Neuronal stem cell (in vitro differentiated cells): ENCODE measurements at regions not wholly inside any gene's neighbourhood (a gene's known extent, or its start where the extent isn't known, plus 50 kb on each side); places are given as distances from the start of the nearest gene placed in this dataset.

ENCODE experiments used
- DNase-seq: peaks from one replicate; pipeline ENCODE4 v3.0.0-alpha.2; 2013; ENCODE audit warnings: low spot score
- H2AFZ ChIP-seq: one replicate; pipeline ENCODE4 v1.6.1; 2013; ENCODE audit warnings: mild to moderate bottlenecking, low read length, inconsistent platforms
- H2AK5ac ChIP-seq: 2 replicates; pipeline ENCODE4 v1.6.1; 2013; ENCODE audit warnings: low read depth, mild to moderate bottlenecking, inconsistent platforms, low read length, moderate library complexity, mixed read lengths
- H2BK120ac ChIP-seq: 2 replicates; pipeline ENCODE4 v1.6.1; 2013; ENCODE audit warnings: low read depth, mild to moderate bottlenecking, inconsistent platforms, low read length, moderate library complexity, mixed read lengths
- H2BK12ac ChIP-seq: one replicate; pipeline ENCODE4 v1.6.1; 2013; ENCODE audit warnings: low read length, inconsistent platforms
- H2BK15ac ChIP-seq: 2 replicates; pipeline ENCODE4 v1.6.1; 2013; ENCODE audit warnings: mild to moderate bottlenecking, low read length, inconsistent platforms, mixed read lengths
- H2BK5ac ChIP-seq: one replicate; pipeline ENCODE4 v1.6.1; 2013; ENCODE audit warnings: inconsistent platforms, mild to moderate bottlenecking, low read length, moderate library complexity
- H3K14ac ChIP-seq: one replicate; pipeline ENCODE4 v1.6.1; 2013; ENCODE audit warnings: low read length, inconsistent platforms
- H3K18ac ChIP-seq: 2 replicates; pipeline ENCODE4 v1.6.1; 2013; ENCODE audit warnings: low read length, inconsistent platforms
- H3K23ac ChIP-seq: 2 replicates; pipeline ENCODE4 v1.6.1; 2013; ENCODE audit warnings: low read depth, mild to moderate bottlenecking, mixed read lengths, low read length, inconsistent platforms; ENCODE audit not compliant: poor library complexity
- H3K27ac ChIP-seq: replicated peaks from 3 replicates; pipeline ENCODE4 v1.5.1; 2013; ENCODE audit warnings: low read length, inconsistent platforms
- H3K27me3 ChIP-seq, 3 experiments: 2 replicates each; pipeline ENCODE4 v1.6.1; 2013; ENCODE audit warnings: low read length in 3 of 3, mild to moderate bottlenecking in 2 of 3, inconsistent platforms in 1 of 3, low read depth in 1 of 3, mixed read lengths in 1 of 3, moderate library complexity in 1 of 3; ENCODE audit not compliant: control insufficient read depth in 3 of 3, insufficient read depth in 3 of 3
- H3K36me3 ChIP-seq, 2 donors: replicated peaks in 1 of 2; 2 replicates each; pipeline ENCODE4 v1.6.1; 2013; ENCODE audit warnings: low read length in 2 of 2; ENCODE audit not compliant: control insufficient read depth in 2 of 2, insufficient read depth in 2 of 2
- H3K4ac ChIP-seq: 2 replicates; pipeline ENCODE4 v1.6.1; 2013; ENCODE audit warnings: inconsistent platforms, mild to moderate bottlenecking, low read length, moderate library complexity
- H3K4me1 ChIP-seq, 2 donors: 1 replicate in 1 of 2; 2 replicates in 1 of 2; pipeline ENCODE4 v1.6.1; 2013; ENCODE audit warnings: low read length in 2 of 2, low read depth in 1 of 2; ENCODE audit not compliant: control insufficient read depth in 2 of 2, insufficient read depth in 1 of 2
- H3K4me2 ChIP-seq: one replicate; pipeline ENCODE4 v1.6.1; 2013; ENCODE audit warnings: mild to moderate bottlenecking, low read length, inconsistent platforms; ENCODE audit not compliant: insufficient read depth, poor library complexity, severe bottlenecking
- H3K4me3 ChIP-seq, 2 donors: 2 replicates each; pipeline ENCODE4 v1.5.1; 2013; ENCODE audit warnings: low read length in 2 of 2, mild to moderate bottlenecking in 2 of 2, inconsistent platforms in 1 of 2, moderate library complexity in 1 of 2
- H3K79me1 ChIP-seq: one replicate; pipeline ENCODE4 v1.6.1; 2013; ENCODE audit warnings: low read depth, mild to moderate bottlenecking, inconsistent platforms, low read length, moderate library complexity
- H3K9ac ChIP-seq: one replicate; pipeline ENCODE4 v1.6.1; 2013; ENCODE audit warnings: mild to moderate bottlenecking, low read depth, low read length, inconsistent platforms; ENCODE audit not compliant: poor library complexity
- H3K9me3 ChIP-seq, 2 donors: replicated peaks in 1 of 2; 2 replicates each; pipeline versions ENCODE3 to v1.6.1; 2013; ENCODE audit warnings: low read length in 2 of 2, mild to moderate bottlenecking in 2 of 2, inconsistent platforms in 1 of 2, low read depth in 1 of 2, mixed read lengths in 1 of 2, moderate library complexity in 1 of 2; ENCODE audit not compliant: control insufficient read depth in 2 of 2, insufficient read depth in 1 of 2
- H4K8ac ChIP-seq: one replicate; pipeline ENCODE4 v1.6.1; 2013; ENCODE audit warnings: low read depth, mild to moderate bottlenecking, inconsistent platforms, low read length, moderate library complexity
- H4K91ac ChIP-seq: one replicate; pipeline ENCODE4 v1.6.1; 2013; ENCODE audit warnings: low read length, low read depth, mild to moderate bottlenecking, inconsistent platforms; ENCODE audit not compliant: poor library complexity
- WGBS, 2 donors: extraction: QIAGEN DNeasy Blood & Tissue Kit; methylation state at CpG; one replicate each; pipeline ENCODE4 v1.1.7; 2013; ENCODE audit warnings: missing lambda C conversion rate in 2 of 2, mixed read lengths in 1 of 2; ENCODE audit not compliant: insufficient read length in 2 of 2, insufficient replicate concordance in 1 of 2; ENCODE audit errors: extremely low coverage in 2 of 2; 5-methylcytosine and 5-hydroxymethylcytosine counted together

DNA sequence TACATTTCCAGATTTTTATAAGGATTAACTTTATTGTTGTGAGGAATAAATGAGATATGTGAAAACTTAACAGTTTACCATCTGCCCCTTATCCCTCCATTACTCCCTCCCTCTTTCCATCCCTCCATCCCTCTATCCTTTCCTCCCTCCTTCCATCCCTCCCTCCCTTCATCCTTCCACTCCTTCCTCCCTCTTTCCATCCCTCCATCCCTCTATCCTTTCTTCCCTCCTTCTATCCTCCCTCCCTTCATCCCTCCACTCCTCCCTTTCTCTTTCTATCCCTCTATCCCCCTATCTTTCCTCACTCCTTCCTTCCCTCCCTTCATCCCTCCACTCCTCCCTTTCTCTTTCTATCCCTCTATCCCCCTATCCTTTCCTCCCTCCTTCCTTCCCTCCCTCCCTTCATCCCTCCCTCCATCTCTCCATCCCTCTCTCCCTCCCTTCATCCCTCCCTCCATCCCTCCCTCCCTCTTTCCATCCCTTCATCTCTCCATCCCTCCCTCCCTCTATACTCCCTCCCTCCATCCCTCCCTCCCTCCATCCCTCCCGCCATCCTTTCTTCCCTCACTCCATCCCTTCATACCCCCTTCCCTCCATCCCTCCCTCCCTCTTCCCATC lies 181.8 kb upstream of the PLXNC1 start:
- Histone ChIP-seq H3K4ac (no peak overlapping the region), H3K27me3 (no peaks in the 10 kb centered on the region), H3K36me3 (no peaks in the 10 kb centered on the region), H2BK120ac (no peak overlapping the region), H3K23ac (no peak overlapping the region), H3K9me3 (no peaks in the 10 kb centered on the region), H2BK15ac (no peak overlapping the region), H2BK5ac (no peak overlapping the region), H4K91ac (no peak overlapping the region), H2AFZ (no peak overlapping the region), H2BK12ac (no peak overlapping the region), H3K79me1 (no peaks in the 10 kb centered on the region), H3K14ac (no peak overlapping the region), H3K27ac (no peak overlapping the region), H3K4me1 (no peaks in the 10 kb centered on the region), H3K4me2 (no peak overlapping the region), H2AK5ac (no peak overlapping the region), H3K9ac (no peak overlapping the region), H3K18ac (no peak overlapping the region), H4K8ac (no peak overlapping the region), H3K4me3 (no peak overlapping the region)
- no peak for DNase-seq
- 100% methylated on average over 1 of the region's 1 CpG; no CpG with 5 or more reads in 1 of the 2 donors for WGBS, 2 donors

DNA sequence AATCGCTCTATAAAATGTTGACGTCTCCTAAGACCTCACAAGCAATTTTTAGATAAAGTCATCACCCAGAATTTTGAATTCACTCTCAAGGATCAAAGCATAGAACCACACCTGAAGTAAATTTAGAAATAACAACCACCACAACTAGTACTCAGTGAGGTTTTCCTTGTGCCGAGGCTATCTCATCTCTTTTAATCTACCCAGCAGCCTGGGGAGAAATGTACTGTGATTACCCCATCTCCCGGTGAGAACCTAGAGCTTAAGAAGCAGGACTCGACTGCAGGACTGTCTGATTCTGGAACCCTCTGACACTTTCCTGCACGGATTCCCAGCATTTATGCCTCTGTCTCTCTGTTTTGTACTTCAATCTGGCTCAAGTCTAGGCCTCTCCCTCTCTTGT lies 180.9 kb upstream of the PLXNC1 start:
- no peak for DNase-seq
- Histone ChIP-seq H3K18ac (no peak overlapping the region), H3K4ac (no peak overlapping the region), H2BK5ac (no peak overlapping the region), H3K9ac (no peak overlapping the region), H3K23ac (no peak overlapping the region), H2BK120ac (no peak overlapping the region), H2BK12ac (no peak overlapping the region), H3K4me2 (no peak overlapping the region), H2BK15ac (no peak overlapping the region), H4K91ac (no peak overlapping the region), H3K27me3 (no peaks in the 10 kb centered on the region), H2AK5ac (no peak overlapping the region), H3K4me3 (no peak overlapping the region), H3K27ac (no peak overlapping the region), H3K4me1 (no peaks in the 10 kb centered on the region), H3K79me1 (no peaks in the 10 kb centered on the region), H3K14ac (no peak overlapping the region), H2AFZ (no peak overlapping the region), H3K9me3 (no peaks in the 10 kb centered on the region), H3K36me3 (no peaks in the 10 kb centered on the region), H4K8ac (no peak overlapping the region)
- no CpG with 5 or more reads among the region's 6 CpGs for WGBS, 2 donors

DNA sequence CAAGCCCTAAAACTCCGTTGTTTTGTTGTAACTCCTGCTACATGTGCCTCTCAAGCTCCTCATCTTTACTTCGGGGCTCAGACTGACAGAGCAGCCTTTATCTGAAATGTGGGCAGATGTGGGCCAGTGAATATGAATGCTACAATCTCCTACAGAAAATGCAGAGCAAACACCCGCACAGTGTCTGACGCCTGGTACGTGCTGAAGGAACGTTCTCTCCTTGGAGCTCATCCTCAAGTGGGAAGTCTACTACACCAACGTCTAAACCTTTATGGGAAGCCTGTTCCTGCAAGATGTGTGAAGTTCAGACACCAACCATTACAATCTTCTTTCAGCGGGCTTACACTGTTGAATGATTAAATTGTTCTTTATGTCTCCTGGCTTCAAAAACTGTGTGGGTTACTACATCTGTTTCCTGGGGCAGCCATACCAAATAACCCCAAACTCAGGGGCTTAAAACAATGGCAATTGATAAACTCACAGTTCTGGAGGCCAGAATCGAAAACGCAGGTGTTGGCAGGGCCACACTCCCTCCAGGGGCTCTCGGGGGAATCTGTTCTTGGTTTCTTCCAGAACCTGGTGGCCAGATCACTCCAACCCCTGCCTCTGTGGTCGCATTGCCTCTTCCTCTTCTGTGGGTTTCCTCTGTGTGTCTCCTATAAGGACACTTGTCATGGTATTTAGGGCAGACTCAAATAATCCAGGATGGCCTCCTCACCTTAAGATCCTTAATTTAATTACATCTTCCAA lies 179.7 kb upstream of the PLXNC1 start:
- no CpG with 5 or more reads among the region's 12 CpGs for WGBS, 2 donors
- peaks cover 0 to 2% of the 10 kb centered on the region in 2 donors for H3K9me3 ChIP-seq
- no peak for DNase-seq
- no peaks in the 10 kb centered on the region for H3K27me3 ChIP-seq
- no peak overlapping the region for H2BK5ac ChIP-seq
- no peaks in the 10 kb centered on the region for H3K36me3 ChIP-seq
- H3K14ac ChIP-seq = no peak overlapping the region
- H3K4me3 ChIP-seq = no peak overlapping the region
- peaks cover 0 to 4% of the 10 kb centered on the region in 2 donors for H3K4me1 ChIP-seq
- H4K91ac ChIP-seq = no peak overlapping the region
- no peak overlapping the region for H2AFZ ChIP-seq
- H3K4me2 ChIP-seq = no peak overlapping the region
- H3K23ac ChIP-seq = no peak overlapping the region
- no peaks in the 10 kb centered on the region for H3K79me1 ChIP-seq
- H2AK5ac ChIP-seq = no peak overlapping the region
- H4K8ac ChIP-seq = no peak overlapping the region
- H3K4ac ChIP-seq = no peak overlapping the region
- H2BK15ac ChIP-seq = no peak overlapping the region
- no peak overlapping the region for H3K27ac ChIP-seq
- no peak overlapping the region for H3K9ac ChIP-seq
- no peak overlapping the region for H2BK120ac ChIP-seq
- no peak overlapping the region for H2BK12ac ChIP-seq
- H3K18ac ChIP-seq = no peak overlapping the region

DNA sequence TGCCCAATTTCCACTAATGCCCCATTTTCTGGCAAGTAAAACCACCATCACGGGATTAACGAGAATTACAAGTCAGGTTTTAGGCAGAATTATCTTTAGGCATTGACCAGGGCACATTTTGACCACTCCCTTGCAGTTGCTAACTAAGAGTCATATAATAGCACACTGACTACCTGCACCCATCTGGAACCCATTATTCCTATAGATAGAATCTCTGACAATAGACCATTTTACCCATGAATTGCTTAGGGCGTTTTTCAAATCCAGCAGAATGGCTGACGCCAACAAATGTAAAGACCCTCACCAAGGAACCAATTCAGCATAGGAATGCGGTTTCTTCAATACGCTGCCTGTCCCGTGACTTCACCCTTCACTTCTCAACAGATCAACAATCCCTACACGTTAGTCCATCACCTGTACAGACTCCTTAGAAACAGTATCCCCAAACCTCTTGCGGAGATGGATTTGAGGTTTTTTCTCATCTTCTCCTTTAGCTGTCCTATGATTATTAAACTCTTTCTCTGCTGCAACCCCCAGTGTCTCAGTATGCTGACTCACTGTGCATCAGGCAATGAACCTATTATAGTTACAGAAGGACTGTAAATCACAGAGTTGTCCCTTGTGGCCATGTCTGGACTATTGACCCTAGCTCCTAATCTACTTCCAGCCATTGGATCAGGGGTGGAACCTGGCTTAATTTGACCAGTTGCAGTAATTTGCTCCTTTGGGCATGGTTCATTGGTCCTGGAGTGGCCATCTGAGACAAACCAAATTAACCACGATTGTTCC lies 177.3 kb upstream of the PLXNC1 start:
- no CpG with 5 or more reads among the region's 10 CpGs for WGBS, 2 donors
- Histone ChIP-seq H3K9me3 (peaks cover 0 to 2% of the 10 kb centered on the region in 2 donors), H3K4me2 (no peak overlapping the region), H3K4ac (no peak overlapping the region), H3K14ac (no peak overlapping the region), H3K79me1 (no peaks in the 10 kb centered on the region), H2AK5ac (no peak overlapping the region), H2BK120ac (no peak overlapping the region), H2AFZ (no peak overlapping the region), H3K23ac (no peak overlapping the region), H3K36me3 (no peaks in the 10 kb centered on the region), H2BK15ac (no peak overlapping the region), H2BK12ac (no peak overlapping the region), H3K27me3 (no peaks in the 10 kb centered on the region), H4K8ac (no peak overlapping the region), H3K4me3 (no peak overlapping the region), H2BK5ac (no peak overlapping the region), H3K27ac (no peak overlapping the region), H3K18ac (no peak overlapping the region), H3K9ac (no peak overlapping the region), H4K91ac (no peak overlapping the region), H3K4me1 (peaks cover 0 to 6% of the 10 kb centered on the region in 2 donors)
- no peak for DNase-seq
